Prostate gland (tissue), 2 donors: ENCODE measurements at regions not wholly inside any gene's neighbourhood (a gene's known extent, or its start where the extent isn't known, plus 50 kb on each side); places are given as distances from the start of the nearest gene placed in this dataset.
"Not testable (repeated sequence)": the region's sequence is repeated elsewhere in the genome, so short reads cannot be mapped to it uniquely, and the experiment has no call there.

Source experiments
- DNase-seq: peaks from one replicate; pipeline ENCODE4 v3.0.0-alpha.2; 2019; ENCODE audit warnings: low spot score
- H3K27ac ChIP-seq, 2 donors: fragments of 200-600 bp; sonication (generic); 2 replicates each; pipeline ENCODE4 v1.5.1; 2017 to 2019
- H3K27me3 ChIP-seq: fragments of 200-600 bp; sonication (generic); replicated peaks from 2 replicates; pipeline ENCODE4 v1.5.1; 2019; ENCODE audit not compliant: insufficient read depth
- H3K36me3 ChIP-seq, 2 donors: fragments of 200-600 bp; sonication (generic); 1 replicate in 1 of 2; 2 replicates in 1 of 2; pipeline versions ENCODE4 v1.5.1 to v1.8.1; 2017 to 2019
- H3K4me1 ChIP-seq: fragments of 200-600 bp; sonication (generic); replicated peaks from 2 replicates; pipeline ENCODE4 v1.5.1; 2019
- H3K4me3 ChIP-seq, 2 donors: fragments of 200-600 bp; sonication (generic); 2 replicates each; pipeline ENCODE4 v1.5.1; 2017 to 2019
- H3K9me3 ChIP-seq: fragments of 200-600 bp; sonication (generic); 2 replicates; pipeline ENCODE4 v1.5.1; 2017
- POLR2A ChIP-seq: fragments of 450-650 bp; IDR thresholded peaks from one replicate; pipeline ENCODE4 v1.6.1; 2016; ENCODE audit warnings: antibody characterized with exemption, mild to moderate bottlenecking
- POLR2AphosphoS5 ChIP-seq: sonication (generic); formaldehyde crosslinking; IDR thresholded peaks from one replicate; pipeline ENCODE4 v1.6.1; 2017; ENCODE audit warnings: antibody characterized with exemption
- WGBS: methylation state at CpG from one replicate; pipeline ENCODE4 v1.1.5; 2018; 5-methylcytosine and 5-hydroxymethylcytosine counted together
- intact Hi-C: fragments of 100-400 bp; cut with DNase I; formaldehyde crosslinking; loops from one replicate; pipeline ENCODE4 v1.14.2; 2022
- TF ChIP-seq, protein P1 (sequence below), 4 experiments: fragments of 200-600 bp in 2 of 4; fragments of 450-650 bp in 2 of 4; sonication (generic) in 2 of 4; IDR thresholded peaks; 1 replicate in 3 of 4; 2 replicates in 1 of 4; pipeline ENCODE4 v1.5.1; 2016 to 2019; ENCODE audit warnings: antibody characterized with exemption in 4 of 4, mild to moderate bottlenecking in 2 of 4, moderate library complexity in 2 of 4

DNA sequence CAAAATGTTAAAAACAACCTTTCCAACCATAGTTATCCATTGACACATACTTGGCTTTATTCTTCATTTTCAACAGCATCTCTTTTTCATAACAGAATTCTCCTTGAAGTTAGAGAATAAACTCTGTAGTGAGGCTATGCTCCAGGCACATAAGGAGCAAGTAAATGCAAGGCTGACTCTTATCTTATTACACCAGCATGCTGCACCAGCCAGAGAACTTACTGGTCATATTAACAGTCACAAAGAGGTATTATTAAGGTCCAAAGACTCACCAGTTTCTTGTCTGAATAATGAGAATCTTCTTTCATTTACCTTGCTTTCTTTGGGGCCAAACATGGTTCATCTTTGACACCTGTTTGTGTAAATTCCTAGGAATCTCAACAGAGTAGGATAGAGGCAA, 71.3 kb upstream of the IVNS1ABP start:
- Histone ChIP-seq H3K36me3 (no peaks in the 10 kb centered on the region), H3K9me3 (no peaks in the 10 kb centered on the region), H3K27ac (no peak overlapping the region), H3K27me3 (no peaks in the 10 kb centered on the region), H3K4me3 (no peak overlapping the region), H3K4me1 (no peaks in the 10 kb centered on the region)
- DNase-seq: no peak
- intact Hi-C loops: no loop called here
- TF ChIP-seq POLR2AphosphoS5: no peak
- no peak for TF ChIP-seq POLR2A
- TF ChIP-seq, protein P1, sequence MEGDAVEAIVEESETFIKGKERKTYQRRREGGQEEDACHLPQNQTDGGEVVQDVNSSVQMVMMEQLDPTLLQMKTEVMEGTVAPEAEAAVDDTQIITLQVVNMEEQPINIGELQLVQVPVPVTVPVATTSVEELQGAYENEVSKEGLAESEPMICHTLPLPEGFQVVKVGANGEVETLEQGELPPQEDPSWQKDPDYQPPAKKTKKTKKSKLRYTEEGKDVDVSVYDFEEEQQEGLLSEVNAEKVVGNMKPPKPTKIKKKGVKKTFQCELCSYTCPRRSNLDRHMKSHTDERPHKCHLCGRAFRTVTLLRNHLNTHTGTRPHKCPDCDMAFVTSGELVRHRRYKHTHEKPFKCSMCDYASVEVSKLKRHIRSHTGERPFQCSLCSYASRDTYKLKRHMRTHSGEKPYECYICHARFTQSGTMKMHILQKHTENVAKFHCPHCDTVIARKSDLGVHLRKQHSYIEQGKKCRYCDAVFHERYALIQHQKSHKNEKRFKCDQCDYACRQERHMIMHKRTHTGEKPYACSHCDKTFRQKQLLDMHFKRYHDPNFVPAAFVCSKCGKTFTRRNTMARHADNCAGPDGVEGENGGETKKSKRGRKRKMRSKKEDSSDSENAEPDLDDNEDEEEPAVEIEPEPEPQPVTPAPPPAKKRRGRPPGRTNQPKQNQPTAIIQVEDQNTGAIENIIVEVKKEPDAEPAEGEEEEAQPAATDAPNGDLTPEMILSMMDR (IDR thresholded peaks at IDR 0.05): no peak

DNA sequence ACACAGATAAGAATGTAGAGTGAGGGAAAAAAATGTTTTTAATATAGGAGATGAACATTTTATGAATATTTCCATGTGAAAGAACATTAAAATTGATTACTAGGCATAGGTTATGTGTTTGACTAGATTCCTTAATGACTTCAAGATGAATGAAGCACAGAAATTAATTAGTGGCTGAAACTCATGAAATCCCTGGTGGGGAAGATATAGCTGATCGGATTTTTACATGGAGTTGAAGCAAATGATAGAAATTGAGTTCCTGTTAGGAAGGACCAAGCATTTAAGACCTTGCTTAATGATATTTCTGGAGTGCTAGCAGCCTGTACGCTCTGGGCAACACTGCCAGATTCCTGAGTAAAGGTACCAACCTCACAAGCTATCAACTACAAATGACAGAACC, 68.9 kb upstream of the IVNS1ABP start:
- TF ChIP-seq POLR2AphosphoS5: no peak
- no peak for TF ChIP-seq POLR2A
- TF ChIP-seq, protein P1 (IDR thresholded peaks at IDR 0.05): no peak
- Histone ChIP-seq H3K4me3 (no peak overlapping the region), H3K9me3 (no peaks in the 10 kb centered on the region), H3K27ac (no peak overlapping the region), H3K27me3 (no peaks in the 10 kb centered on the region), H3K4me1 (no peaks in the 10 kb centered on the region), H3K36me3 (no peaks in the 10 kb centered on the region)
- no peak for DNase-seq
- intact Hi-C loops: no loop called here
- 95% methylated on average over 2 of the region's 2 CpGs for WGBS

DNA sequence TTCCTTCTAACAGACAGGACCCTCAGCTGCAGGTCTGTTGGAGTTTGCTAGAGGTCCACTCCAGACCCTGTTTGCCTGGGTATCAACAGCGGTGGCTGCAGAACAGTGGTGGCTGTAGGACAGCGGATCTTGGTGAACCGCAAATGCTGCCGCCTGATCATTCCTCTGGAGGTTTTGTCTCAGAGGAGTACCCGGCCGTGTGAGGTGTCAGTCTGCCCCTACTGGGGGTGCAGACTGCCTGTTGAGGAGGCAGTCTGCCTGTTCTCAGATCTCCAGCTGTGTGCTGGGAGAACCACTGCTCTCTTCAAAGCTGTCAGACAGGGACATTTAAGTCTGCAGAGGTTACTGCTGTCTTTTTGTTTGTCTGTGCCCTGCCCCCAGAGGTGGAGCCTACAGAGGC, 66.8 kb upstream of the IVNS1ABP start:
- H3K9me3 ChIP-seq, H3K4me1 ChIP-seq, H3K4me3 ChIP-seq, H3K27me3 ChIP-seq, DNase-seq, H3K36me3 ChIP-seq, H3K27ac ChIP-seq, intact Hi-C loops: not testable (repeated sequence)
- WGBS: 87% methylated on average over 6 of the region's 6 CpGs

DNA sequence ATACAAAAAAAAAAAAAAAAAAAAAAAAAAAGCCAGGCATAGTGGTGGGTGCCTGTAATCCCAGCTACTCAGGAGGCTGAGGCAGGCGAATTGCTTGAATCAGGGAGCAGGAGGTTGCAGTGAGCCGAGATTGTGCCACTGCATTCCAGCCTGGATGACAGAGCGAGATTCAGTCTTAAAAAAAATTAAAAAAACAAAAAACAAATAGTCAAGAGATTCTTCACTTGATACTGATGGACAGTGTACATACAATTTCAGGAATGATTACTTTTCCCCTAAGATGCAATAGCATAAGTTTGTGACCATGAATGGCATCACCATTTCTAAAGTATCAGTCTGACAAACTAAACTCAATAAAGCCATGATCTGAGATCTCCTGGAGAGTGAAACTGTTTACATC, 60.8 kb upstream of the IVNS1ABP start:
- Histone ChIP-seq H3K4me3 (no peak overlapping the region), H3K4me1 (no peaks in the 10 kb centered on the region), H3K36me3 (no peaks in the 10 kb centered on the region), H3K27ac (no peak overlapping the region), H3K9me3 (no peaks in the 10 kb centered on the region), H3K27me3 (no peaks in the 10 kb centered on the region)
- no peak for DNase-seq
- intact Hi-C loops: no loop called here
- TF ChIP-seq POLR2AphosphoS5: no peak
- TF ChIP-seq, protein P1 (IDR thresholded peaks at IDR 0.05): no peak
- TF ChIP-seq POLR2A: no peak
- WGBS: 95% methylated on average over 3 of the region's 3 CpGs

DNA sequence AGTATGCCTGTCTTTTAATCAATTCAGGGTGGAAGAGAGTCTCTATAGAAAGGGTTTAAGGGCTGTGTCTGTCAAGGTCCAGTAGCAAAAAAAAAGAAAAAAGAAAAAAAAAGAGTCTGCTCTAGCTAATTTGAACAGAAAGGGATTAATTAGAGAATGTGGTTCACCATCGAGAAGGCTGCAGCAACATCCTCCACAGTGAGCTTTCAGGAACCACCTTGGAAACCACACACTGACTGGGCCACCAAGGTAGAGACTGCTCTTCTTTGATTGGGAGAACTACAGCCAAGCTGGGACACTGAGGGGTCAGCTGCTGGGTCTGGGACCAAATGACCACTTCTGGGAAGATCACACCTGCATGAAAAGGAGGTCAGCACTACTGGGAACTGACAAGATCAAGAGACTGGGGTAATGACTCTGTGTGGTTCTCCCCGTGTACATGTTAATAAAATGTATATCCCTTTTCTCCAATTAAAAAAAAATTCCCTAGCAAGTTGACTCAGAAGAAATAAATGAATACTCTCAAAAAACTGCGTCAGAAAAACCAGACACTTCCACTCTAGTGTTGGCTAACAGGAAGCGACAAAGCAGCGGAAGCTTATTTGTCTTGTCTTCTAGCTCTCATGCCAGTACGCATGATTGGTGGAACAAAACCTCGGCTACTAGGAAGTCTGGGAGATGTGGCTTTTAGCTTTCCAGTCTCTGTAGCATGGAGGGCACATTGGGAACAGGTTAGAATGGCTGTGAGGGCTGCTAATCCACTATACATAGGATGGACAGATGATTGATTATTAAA, 60.0 kb upstream of the IVNS1ABP start:
- DNase-seq: no peak
- no peak overlapping the region for H3K27ac ChIP-seq
- WGBS: 83% methylated on average over 7 of the region's 7 CpGs
- intact Hi-C loops: no loop called here
- no peaks in the 10 kb centered on the region for H3K4me1 ChIP-seq
- H3K36me3 ChIP-seq: no peaks in the 10 kb centered on the region
- TF ChIP-seq POLR2AphosphoS5: no peak
- TF ChIP-seq, protein P1 (IDR thresholded peaks at IDR 0.05): no peak
- no peak for TF ChIP-seq POLR2A
- H3K27me3 ChIP-seq: no peaks in the 10 kb centered on the region
- no peaks in the 10 kb centered on the region for H3K9me3 ChIP-seq
- H3K4me3 ChIP-seq: no peak overlapping the region
